H1 (cell line): ENCODE measurements at regions not wholly inside any gene's neighbourhood (a gene's known extent, or its start where the extent isn't known, plus 50 kb on each side); places are given as distances from the start of the nearest gene placed in this dataset.
"Not testable (repeated sequence)": the region's sequence is repeated elsewhere in the genome, so short reads cannot be mapped to it uniquely, and the experiment has no call there.

ENCODE experiments used
- CTCF ChIA-PET: fragments of 300-600 bp; sonication (Branson Sonifier 250); formaldehyde crosslinking; loops from one replicate; lab custom pipeline; 2021; ENCODE audit not compliant: partially characterized antibody; lab: Charles Lee
- POLR2A ChIA-PET: fragments of 300-600 bp; sonication (Branson Sonifier 250); formaldehyde crosslinking; loops from one replicate; lab custom pipeline; 2021; ENCODE audit warnings: inconsistent platforms; ENCODE audit not compliant: partially characterized antibody; lab: Charles Lee
- DNase-seq, 2 experiments: peaks; one replicate each; pipeline versions ENCODE4 v3.0.0 to v3.0.0-alpha.2; 2010 to 2022; ENCODE audit warnings: low spot score in 2 of 2, low read depth in 1 of 2, mixed read lengths in 1 of 2
- FAIRE-seq: peaks from 2 replicates; lab custom pipeline; 2011; peaks lifted over from hg19 to GRCh38; lab: Jason Lieb, UNC
- H2AFZ ChIP-seq: 2 replicates; pipeline ENCODE4 v1.8.1; 2012; ENCODE audit warnings: low read length, inconsistent platforms
- H2AK5ac ChIP-seq: 2 replicates; pipeline ENCODE4 v1.6.1; 2013; ENCODE audit warnings: low read depth, low read length
- H2BK120ac ChIP-seq: replicated peaks from 2 replicates; pipeline ENCODE3; 2013; ENCODE audit warnings: low read depth, low read length, inconsistent platforms
- H2BK12ac ChIP-seq: 2 replicates; pipeline ENCODE4 v1.6.1; 2013; ENCODE audit warnings: low read depth, low read length
- H2BK15ac ChIP-seq: 2 replicates; pipeline ENCODE4 v1.6.1; 2013; ENCODE audit warnings: low read length
- H2BK20ac ChIP-seq: 2 replicates; pipeline ENCODE4 v1.6.1; 2013; ENCODE audit warnings: low read length
- H2BK5ac ChIP-seq: 2 replicates; pipeline ENCODE4 v1.6.1; 2013; ENCODE audit warnings: low read depth, low read length
- H3K14ac ChIP-seq: 2 replicates; pipeline ENCODE4 v1.6.1; 2013; ENCODE audit warnings: inconsistent platforms; ENCODE audit not compliant: insufficient read length
- H3K18ac ChIP-seq: 2 replicates; pipeline ENCODE4 v1.6.1; 2013; ENCODE audit warnings: low read length; ENCODE audit errors: extremely low read depth
- H3K23ac ChIP-seq: 2 replicates; pipeline ENCODE4 v1.6.1; 2013; ENCODE audit warnings: inconsistent platforms; ENCODE audit not compliant: insufficient read length
- H3K23me2 ChIP-seq: 2 replicates; pipeline ENCODE4 v1.6.1; 2013; ENCODE audit warnings: low read depth, low read length
- H3K27ac ChIP-seq: 2 replicates; pipeline ENCODE4 v1.6.1; 2011; ENCODE audit warnings: low read depth, low read length, inconsistent platforms
- H3K27me3 ChIP-seq, 4 experiments: replicated peaks in 1 of 4; 1 replicate in 1 of 4; 2 replicates in 3 of 4; pipeline versions ENCODE4 v1.6.1 to v1.8.1; 2011 to 2013; ENCODE audit warnings: low read length in 3 of 4, mild to moderate bottlenecking in 3 of 4, inconsistent platforms in 2 of 4, mixed read lengths in 2 of 4, moderate library complexity in 1 of 4; ENCODE audit not compliant: control insufficient read depth in 3 of 4, insufficient read depth in 3 of 4; ENCODE audit errors: extremely low read depth in 1 of 4
- H3K36me3 ChIP-seq, 4 experiments: 2 replicates each; pipeline versions ENCODE4 v1.6.1 to v1.8.1; 2011 to 2013; ENCODE audit warnings: mild to moderate bottlenecking in 4 of 4, low read length in 3 of 4, moderate library complexity in 2 of 4, control low read depth in 1 of 4, inconsistent platforms in 1 of 4; ENCODE audit not compliant: insufficient read depth in 4 of 4, control insufficient read depth in 2 of 4
- H3K4ac ChIP-seq: replicated peaks from 2 replicates; pipeline ENCODE3; 2013; ENCODE audit warnings: low read length, low read depth, mixed read lengths, inconsistent platforms; ENCODE audit not compliant: insufficient read length
- H3K4me1 ChIP-seq, 4 experiments: replicated peaks in 1 of 4; 1 replicate in 1 of 4; 2 replicates in 3 of 4; pipeline versions ENCODE4 v1.6.1 to v1.8.1; 2011 to 2013; ENCODE audit warnings: low read length in 3 of 4, inconsistent platforms in 2 of 4, mixed read lengths in 1 of 4; ENCODE audit not compliant: insufficient read depth in 4 of 4, control insufficient read depth in 3 of 4
- H3K4me2 ChIP-seq, 2 experiments: 2 replicates each; pipeline versions ENCODE4 v1.6.1 to v1.8.1; 2011 to 2013; ENCODE audit warnings: low read depth in 2 of 2, low read length in 2 of 2, control low read depth in 1 of 2, inconsistent platforms in 1 of 2, mild to moderate bottlenecking in 1 of 2; ENCODE audit not compliant: insufficient read depth in 1 of 2
- H3K4me3 ChIP-seq, 4 experiments: fragments of 200-600, 300-600 bp in 1 of 4; sonication (generic), shearing (Covaris generic), sonication (Bioruptor Twin) in 1 of 4; 2 replicates each; pipeline versions ENCODE4 v1.5.1 to v1.8.1; 2011 to 2016; ENCODE audit warnings: low read length in 4 of 4, low read depth in 3 of 4, control low read depth in 2 of 4, inconsistent platforms in 2 of 4, mild to moderate bottlenecking in 2 of 4, mixed read lengths in 1 of 4, moderate library complexity in 1 of 4; ENCODE audit not compliant: insufficient read depth in 2 of 4; ENCODE audit errors: extremely low read depth in 1 of 4
- H3K56ac ChIP-seq: replicated peaks from 2 replicates; pipeline ENCODE3; 2013; ENCODE audit warnings: low read depth, mild to moderate bottlenecking, mixed read lengths, low read length, inconsistent platforms; ENCODE audit not compliant: insufficient read length
- H3K79me1 ChIP-seq: 2 replicates; pipeline ENCODE4 v1.6.1; 2013; ENCODE audit warnings: low read depth, low read length, control low read depth
- H3K79me2 ChIP-seq, 2 experiments: 2 replicates each; pipeline versions ENCODE4 v1.6.1 to v1.8.1; 2012 to 2013; ENCODE audit warnings: low read length in 2 of 2, mild to moderate bottlenecking in 2 of 2, inconsistent platforms in 1 of 2; ENCODE audit not compliant: insufficient read depth in 2 of 2, control insufficient read depth in 1 of 2
- H3K9ac ChIP-seq, 4 experiments: replicated peaks in 1 of 4; 1 replicate in 1 of 4; 2 replicates in 3 of 4; pipeline versions ENCODE4 v1.6.1 to v1.8.1; 2011 to 2013; ENCODE audit warnings: low read depth in 3 of 4, low read length in 3 of 4, control low read depth in 2 of 4, mild to moderate bottlenecking in 2 of 4, moderate library complexity in 2 of 4, inconsistent platforms in 1 of 4; ENCODE audit errors: extremely low read depth in 1 of 4
- H3K9me3 ChIP-seq, 2 experiments: 2 replicates each; pipeline versions ENCODE4 v1.6.1 to v1.8.1; 2012 to 2013; ENCODE audit warnings: mild to moderate bottlenecking in 2 of 2, moderate library complexity in 2 of 2, control low read depth in 1 of 2, inconsistent platforms in 1 of 2, low read depth in 1 of 2, low read length in 1 of 2, mixed read lengths in 1 of 2; ENCODE audit not compliant: insufficient read depth in 2 of 2
- H4K20me1 ChIP-seq, 2 experiments: replicated peaks in 1 of 2; 2 replicates each; pipeline versions ENCODE3 to v1.8.1; 2011 to 2013; ENCODE audit warnings: inconsistent platforms in 2 of 2, low read length in 2 of 2, mild to moderate bottlenecking in 1 of 2; ENCODE audit not compliant: insufficient read depth in 2 of 2, control insufficient read depth in 1 of 2
- H4K5ac ChIP-seq: 2 replicates; pipeline ENCODE4 v1.6.1; 2013; ENCODE audit warnings: low read length, low read depth, mixed read lengths, inconsistent platforms; ENCODE audit not compliant: insufficient read length
- H4K8ac ChIP-seq: 2 replicates; pipeline ENCODE4 v1.8.0; 2013; ENCODE audit warnings: mild to moderate bottlenecking, moderate library complexity, low read length, inconsistent platforms; ENCODE audit not compliant: insufficient read depth; ENCODE audit errors: extremely low read depth
- H4K91ac ChIP-seq: replicated peaks from 2 replicates; pipeline ENCODE3; 2013; ENCODE audit warnings: low read length, mixed read lengths, inconsistent platforms; ENCODE audit not compliant: insufficient read length
- WGBS, 2 experiments: shearing (Covaris generic) in 1 of 2; methylation state at CpG; one replicate each; pipeline versions ENCODE4 v1.1.6 to v1.1.7; 2013 to 2015; ENCODE audit warnings: low lambda C conversion rate in 2 of 2, mixed read lengths in 2 of 2, inconsistent platforms in 1 of 2, low coverage in 1 of 2, missing lambda C conversion rate in 1 of 2; ENCODE audit not compliant: insufficient replicate concordance in 2 of 2, insufficient coverage in 1 of 2, insufficient read length in 1 of 2; ENCODE audit errors: extremely low coverage in 1 of 2, missing lambda C conversion rate in 1 of 2; 5-methylcytosine and 5-hydroxymethylcytosine counted together

GRCh38 chr6:113724927-113725326 is 132.2 kb upstream of the MARCKS start:
- H3K4ac ChIP-seq, H3K79me2 ChIP-seq, H3K27me3 ChIP-seq, H2BK5ac ChIP-seq, DNase-seq, H3K9ac ChIP-seq, H3K36me3 ChIP-seq, H3K4me1 ChIP-seq, H2AK5ac ChIP-seq, H2AFZ ChIP-seq, CTCF ChIA-PET, FAIRE-seq, H3K23ac ChIP-seq, H2BK120ac ChIP-seq, H3K4me3 ChIP-seq, POLR2A ChIA-PET, H4K20me1 ChIP-seq, H3K4me2 ChIP-seq, H3K23me2 ChIP-seq, H3K56ac ChIP-seq, H4K91ac ChIP-seq, H3K27ac ChIP-seq, H4K8ac ChIP-seq, H3K79me1 ChIP-seq, H2BK20ac ChIP-seq, H3K18ac ChIP-seq, H2BK15ac ChIP-seq, H4K5ac ChIP-seq, H3K14ac ChIP-seq, H3K9me3 ChIP-seq, H2BK12ac ChIP-seq: not testable (repeated sequence)
- 100% methylated on average over 2 of the region's 2 CpGs; no CpG with 5 or more reads in 1 of the 2 experiments for WGBS, 2 experiments
